HCT116 (cell line): ENCODE measurements at regions not wholly inside any gene's neighbourhood (a gene's known extent, or its start where the extent isn't known, plus 50 kb on each side); places are given as distances from the start of the nearest gene placed in this dataset.

Experiments
- ATAC-seq: fragments of 200-7000 bp; cut with Tn5 transposase; 2 replicates; pipeline ENCODE4 v1.9.1; 2020; ENCODE audit warnings: mild to moderate bottlenecking, moderate library complexity
- BruUV-seq: library from RNA; stranded (reverse); fragments of 400-500 nt; replicated peaks from 2 replicates; lab custom pipeline; 2021; lab: Mats Ljungman, UMichigan
- CTCF ChIA-PET: fragments of 300-600 bp; sonication (Branson Sonifier 250); formaldehyde crosslinking; loops from one replicate; lab custom pipeline; 2021; ENCODE audit warnings: antibody characterized with exemption; lab: Charles Lee
- POLR2A ChIA-PET: fragments of 300-600, 350-600 bp; sonication (Branson Sonifier 250); formaldehyde crosslinking; loops from one replicate; lab custom pipeline; 2021; ENCODE audit warnings: antibody characterized with exemption; lab: Charles Lee
- RAD21 ChIA-PET, 2 experiments: fragments of 300-600 bp; sonication (Branson Sonifier 250); formaldehyde crosslinking; loops; one replicate each; lab custom pipeline; 2023; ENCODE audit warnings: low total read pairs in 2 of 2; ENCODE audit not compliant: uncharacterized antibody in 2 of 2, unreplicated experiment in 2 of 2, low non-redundant PET in 1 of 2; lab: Charles Lee
- DNase-seq: peaks from one replicate; pipeline ENCODE4 v3.0.0-alpha.2; 2010; ENCODE audit warnings: low read depth, low spot score
- H2AFZ ChIP-seq: fragments of 200-600 bp; shearing (Covaris generic), sonication (generic); 2 replicates; pipeline ENCODE4 v1.6.1; 2017; ENCODE audit warnings: low read depth, mixed run types, mixed read lengths, antibody characterized with exemption, low read length; ENCODE audit not compliant: poor library complexity, severe bottlenecking
- H3K27ac ChIP-seq: 2 replicates; pipeline ENCODE4 v1.5.1; 2012; ENCODE audit warnings: low read depth, low read length
- H3K27me3 ChIP-seq: fragments of 200-600 bp; sonication (generic); 2 replicates; pipeline ENCODE4 v1.6.1; 2016; ENCODE audit warnings: mixed run types, low read length, mixed read lengths; ENCODE audit not compliant: insufficient read depth
- H3K36me3 ChIP-seq, 2 experiments: fragments of 200-500 bp in 1 of 2; fragments of 200-600 bp in 1 of 2; sonication (Bioruptor generic) in 1 of 2; sonication (generic) in 1 of 2; 2 replicates each; pipeline versions ENCODE4 v1.5.1 to v1.6.1; 2014 to 2016; ENCODE audit warnings: low read length in 2 of 2, inconsistent platforms in 1 of 2, mixed read lengths in 1 of 2, mixed run types in 1 of 2; ENCODE audit not compliant: insufficient read depth in 2 of 2, control insufficient read depth in 1 of 2
- H3K4me1 ChIP-seq, 2 experiments: fragments of 200-600 bp in 1 of 2; sonication (generic) in 1 of 2; 2 replicates each; pipeline versions ENCODE4 v1.5.1 to v1.6.1; 2012 to 2017; ENCODE audit warnings: low read length in 2 of 2, inconsistent platforms in 1 of 2, mild to moderate bottlenecking in 1 of 2, mixed read lengths in 1 of 2, mixed run types in 1 of 2, moderate library complexity in 1 of 2; ENCODE audit not compliant: insufficient read depth in 2 of 2, control insufficient read depth in 1 of 2
- H3K4me2 ChIP-seq: fragments of 200-600 bp; sonication (generic); 2 replicates; pipeline ENCODE4 v1.6.1; 2017; ENCODE audit warnings: mixed run types, low read length, mixed read lengths
- H3K4me3 ChIP-seq, 2 experiments: fragments of 200-600 bp in 1 of 2; sonication (generic) in 1 of 2; replicated peaks in 1 of 2; 2 replicates each; pipeline ENCODE4 v1.5.1; 2011 to 2016; ENCODE audit warnings: low read length in 2 of 2, control low read depth in 1 of 2, low read depth in 1 of 2, mild to moderate bottlenecking in 1 of 2, mixed read lengths in 1 of 2, mixed run types in 1 of 2
- H3K79me2 ChIP-seq: fragments of 200-600 bp; sonication (generic); 2 replicates; pipeline ENCODE4 v1.6.1; 2017; ENCODE audit warnings: mild to moderate bottlenecking, mixed run types, low read length, moderate library complexity, mixed read lengths; ENCODE audit not compliant: insufficient read depth
- H3K9ac ChIP-seq: fragments of 200-600 bp; sonication (generic); 2 replicates; pipeline ENCODE4 v1.6.1; 2016; ENCODE audit warnings: low read length, mixed read lengths
- H3K9me2 ChIP-seq: fragments of 200-600 bp; sonication (generic), shearing (Covaris generic); 2 replicates; pipeline ENCODE4 v1.6.1; 2017; ENCODE audit warnings: mixed run types, mild to moderate bottlenecking, moderate library complexity; ENCODE audit not compliant: insufficient read depth
- H3K9me3 ChIP-seq, 2 experiments: fragments of 200-500 bp in 1 of 2; fragments of 200-600 bp in 1 of 2; sonication (Bioruptor generic) in 1 of 2; sonication (generic) in 1 of 2; 2 replicates each; pipeline ENCODE4 v1.6.1; 2014 to 2017; ENCODE audit warnings: low read length in 2 of 2, mixed read lengths in 2 of 2, inconsistent platforms in 1 of 2, low read depth in 1 of 2, mild to moderate bottlenecking in 1 of 2, mixed run types in 1 of 2, moderate library complexity in 1 of 2; ENCODE audit not compliant: control insufficient read depth in 1 of 2, insufficient read depth in 1 of 2
- H4K20me1 ChIP-seq: fragments of 200-600 bp; sonication (generic), shearing (Covaris generic); 2 replicates; pipeline ENCODE4 v1.6.1; 2017; ENCODE audit warnings: mixed run types, mild to moderate bottlenecking, moderate library complexity; ENCODE audit not compliant: insufficient read depth
- ATF3 ChIP-seq: IDR thresholded peaks from 2 replicates; pipeline ENCODE4 v1.6.1; 2012
- CBX3 ChIP-seq: IDR thresholded peaks from 2 replicates; pipeline ENCODE4 v1.6.1; 2012; ENCODE audit warnings: low read depth
- CEBPB ChIP-seq: IDR thresholded peaks from 2 replicates; pipeline ENCODE4 v1.6.1; 2012; ENCODE audit warnings: low read depth
- EGR1 ChIP-seq: IDR thresholded peaks from 2 replicates; pipeline ENCODE4 v1.6.1; 2012; ENCODE audit warnings: low read depth
- ELF1 ChIP-seq: IDR thresholded peaks from 2 replicates; pipeline ENCODE4 v1.6.1; 2012; ENCODE audit warnings: low read depth, borderline replicate concordance
- EZH2 ChIP-seq: fragments of 200-600 bp; sonication (generic); IDR thresholded peaks from 2 replicates; pipeline ENCODE4 v1.6.1; 2017; ENCODE audit warnings: antibody characterized with exemption, mixed run types
- EZH2phosphoT487 ChIP-seq: fragments of 200-600 bp; IDR thresholded peaks from 2 replicates; pipeline ENCODE4 v1.6.1; 2018; ENCODE audit warnings: antibody characterized with exemption, borderline replicate concordance
- FOSL1 ChIP-seq: IDR thresholded peaks from 2 replicates; pipeline ENCODE4 v1.6.1; 2012; ENCODE audit warnings: low read depth
- JUND ChIP-seq: IDR thresholded peaks from 2 replicates; pipeline ENCODE4 v1.6.1; 2012
- POLR2A ChIP-seq: IDR thresholded peaks from 2 replicates; pipeline ENCODE4 v1.7.0; 2011; ENCODE audit warnings: borderline replicate concordance; ENCODE audit not compliant: insufficient read depth, insufficient read length; ENCODE audit errors: extremely low read depth
- RAD21 ChIP-seq: IDR thresholded peaks from 2 replicates; pipeline ENCODE4 v1.6.1; 2012; ENCODE audit warnings: low read depth, mild to moderate bottlenecking
- REST ChIP-seq: IDR thresholded peaks from 2 replicates; pipeline ENCODE4 v1.6.1; 2012; ENCODE audit warnings: low read depth
- SIN3A ChIP-seq: IDR thresholded peaks from 2 replicates; pipeline ENCODE4 v1.6.1; 2012; ENCODE audit warnings: low read depth
- SP1 ChIP-seq: IDR thresholded peaks from 2 replicates; pipeline ENCODE4 v1.6.1; 2012; ENCODE audit warnings: low read depth
- TCF7L2 ChIP-seq: IDR thresholded peaks from 2 replicates; pipeline ENCODE4 v1.7.0; 2011; ENCODE audit warnings: borderline replicate concordance, inconsistent platforms; ENCODE audit not compliant: insufficient read depth, insufficient read length; ENCODE audit errors: extremely low read depth
- YY1 ChIP-seq: IDR thresholded peaks from 2 replicates; pipeline ENCODE4 v1.6.1; 2011; ENCODE audit warnings: low read length, low read depth, moderate library complexity, mild to moderate bottlenecking; ENCODE audit not compliant: insufficient replicate concordance; ENCODE audit errors: extremely low read depth
- ZFX ChIP-seq: fragments of 450-650 bp; IDR thresholded peaks from 2 replicates; pipeline ENCODE4 v1.6.1; 2017
- intact Hi-C: fragments of 100-400 bp; cut with micrococcal nuclease; formaldehyde crosslinking; loops from 2 replicates; pipeline ENCODE4 v1.10.0; 2022
- TF ChIP-seq, protein P1 (sequence below), 3 experiments: fragments of 200-600 bp in 1 of 3; sonication (generic) in 1 of 3; IDR thresholded peaks in 2 of 3; conservative IDR thresholded peaks in 1 of 3; 2 replicates each; pipeline ENCODE4 v1.5.1; 2012 to 2017; ENCODE audit warnings: low read depth in 2 of 3, low read length in 2 of 3, antibody characterized with exemption in 1 of 3, borderline replicate concordance in 1 of 3, control low read depth in 1 of 3, mild to moderate bottlenecking in 1 of 3, mixed read lengths in 1 of 3, mixed run types in 1 of 3, moderate library complexity in 1 of 3; ENCODE audit not compliant: insufficient read depth in 1 of 3
- TF ChIP-seq, protein P2 (sequence below): IDR thresholded peaks from 2 replicates; pipeline ENCODE4 v1.6.1; 2012

DNA sequence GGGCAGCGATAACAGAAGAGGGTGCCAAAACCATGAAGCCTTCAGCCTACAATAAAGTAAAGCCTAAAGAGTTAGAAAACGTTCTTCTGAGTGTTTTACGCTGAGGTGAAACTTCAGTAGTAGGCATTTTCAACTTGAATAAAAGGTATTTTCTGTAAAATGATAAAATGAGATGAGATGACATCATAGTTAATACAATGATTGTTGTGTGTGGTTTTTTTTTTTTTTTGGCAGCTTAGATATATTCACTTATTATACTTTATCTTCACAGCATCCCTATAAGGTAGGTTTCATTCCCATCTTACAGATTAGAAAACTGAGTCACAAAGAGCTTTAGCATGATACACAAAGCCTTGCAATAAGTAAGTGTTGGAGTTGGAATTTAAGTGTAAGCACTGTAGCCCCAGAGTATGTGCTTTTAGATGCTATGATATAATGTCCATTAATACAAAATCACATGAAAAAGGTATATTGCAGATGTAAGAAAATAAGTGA lies 291.9 kb upstream of the GRM7 start:
- H3K27ac ChIP-seq = no peak overlapping the region
- H3K36me3 ChIP-seq = no peaks in the 10 kb centered on the region
- CTCF ChIA-PET = no interaction called here
- H3K9me2 ChIP-seq = no peaks in the 10 kb centered on the region
- ATAC-seq = no peak
- no TSS peak for BruUV-seq
- intact Hi-C loops = no loop called here
- POLR2A ChIA-PET = no interaction called here
- DNase-seq = no peak
- no peak for TF ChIP-seq EGR1
- TF ChIP-seq FOSL1 = no peak
- TF ChIP-seq, protein P1, sequence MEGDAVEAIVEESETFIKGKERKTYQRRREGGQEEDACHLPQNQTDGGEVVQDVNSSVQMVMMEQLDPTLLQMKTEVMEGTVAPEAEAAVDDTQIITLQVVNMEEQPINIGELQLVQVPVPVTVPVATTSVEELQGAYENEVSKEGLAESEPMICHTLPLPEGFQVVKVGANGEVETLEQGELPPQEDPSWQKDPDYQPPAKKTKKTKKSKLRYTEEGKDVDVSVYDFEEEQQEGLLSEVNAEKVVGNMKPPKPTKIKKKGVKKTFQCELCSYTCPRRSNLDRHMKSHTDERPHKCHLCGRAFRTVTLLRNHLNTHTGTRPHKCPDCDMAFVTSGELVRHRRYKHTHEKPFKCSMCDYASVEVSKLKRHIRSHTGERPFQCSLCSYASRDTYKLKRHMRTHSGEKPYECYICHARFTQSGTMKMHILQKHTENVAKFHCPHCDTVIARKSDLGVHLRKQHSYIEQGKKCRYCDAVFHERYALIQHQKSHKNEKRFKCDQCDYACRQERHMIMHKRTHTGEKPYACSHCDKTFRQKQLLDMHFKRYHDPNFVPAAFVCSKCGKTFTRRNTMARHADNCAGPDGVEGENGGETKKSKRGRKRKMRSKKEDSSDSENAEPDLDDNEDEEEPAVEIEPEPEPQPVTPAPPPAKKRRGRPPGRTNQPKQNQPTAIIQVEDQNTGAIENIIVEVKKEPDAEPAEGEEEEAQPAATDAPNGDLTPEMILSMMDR (IDR thresholded peaks at IDR 0.05 in 2 of 3, conservative IDR thresholded peaks at IDR 0.05 in 1 of 3; ENCODE audit: borderline replicate concordance in 1 of 3, insufficient read depth in 1 of 3, low read depth in 2 of 3, low read length in 2 of 3) = no peak
- TF ChIP-seq JUND = no peak
- no peak for TF ChIP-seq CEBPB
- TF ChIP-seq ELF1 = no peak
- no peak for TF ChIP-seq ATF3
- no peak for TF ChIP-seq SIN3A
- TF ChIP-seq, protein P2, sequence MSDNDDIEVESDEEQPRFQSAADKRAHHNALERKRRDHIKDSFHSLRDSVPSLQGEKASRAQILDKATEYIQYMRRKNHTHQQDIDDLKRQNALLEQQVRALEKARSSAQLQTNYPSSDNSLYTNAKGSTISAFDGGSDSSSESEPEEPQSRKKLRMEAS = no peak
- no peak for TF ChIP-seq ZFX
- no peak for TF ChIP-seq SP1
- no peak for TF ChIP-seq POLR2A
- TF ChIP-seq REST = no peak
- no peak for TF ChIP-seq YY1
- TF ChIP-seq TCF7L2 = no peak
- no peak for TF ChIP-seq RAD21
- TF ChIP-seq EZH2 = no peak
- TF ChIP-seq EZH2phosphoT487 = no peak
- no peak for TF ChIP-seq CBX3
- no peaks in the 10 kb centered on the region for H3K4me1 ChIP-seq
- H2AFZ ChIP-seq = no peak overlapping the region
- RAD21 ChIA-PET = no interaction called here
- no peak overlapping the region for H3K9ac ChIP-seq
- H3K4me3 ChIP-seq = no peak overlapping the region
- no peaks in the 10 kb centered on the region for H3K79me2 ChIP-seq
- H3K4me2 ChIP-seq = no peak overlapping the region
- H4K20me1 ChIP-seq = no peaks in the 10 kb centered on the region
- H3K9me3 ChIP-seq = no peaks in the 10 kb centered on the region
- H3K27me3 ChIP-seq = no peaks in the 10 kb centered on the region
